Mesenchymal stem cell (in vitro differentiated cells and primary cell): ENCODE measurements at regions not wholly inside any gene's neighbourhood (a gene's known extent, or its start where the extent isn't known, plus 50 kb on each side); places are given as distances from the start of the nearest gene placed in this dataset.

Experiments
- DNase-seq: peaks from one replicate; pipeline ENCODE4 v3.0.0-alpha.2; 2013
- H2AFZ ChIP-seq: one replicate; pipeline ENCODE4 v1.6.1; 2013; ENCODE audit warnings: low read depth, mild to moderate bottlenecking, control low read depth, inconsistent platforms, low read length, moderate library complexity
- H2AK5ac ChIP-seq: 2 replicates; pipeline ENCODE4 v1.6.1; 2013; ENCODE audit warnings: low read length, moderate library complexity, mild to moderate bottlenecking, inconsistent platforms; ENCODE audit not compliant: severe bottlenecking
- H2BK120ac ChIP-seq: one replicate; pipeline ENCODE4 v1.6.1; 2013; ENCODE audit warnings: low read depth, mild to moderate bottlenecking, inconsistent platforms, low read length, moderate library complexity
- H2BK12ac ChIP-seq, 2 experiments: one replicate each; pipeline ENCODE4 v1.6.1; 2013; ENCODE audit warnings: inconsistent platforms in 2 of 2, low read length in 2 of 2, mild to moderate bottlenecking in 2 of 2, moderate library complexity in 2 of 2, control low read depth in 1 of 2
- H2BK15ac ChIP-seq: one replicate; pipeline ENCODE4 v1.6.1; 2013; ENCODE audit warnings: mild to moderate bottlenecking, low read depth, inconsistent platforms; ENCODE audit not compliant: poor library complexity, severe bottlenecking
- H2BK5ac ChIP-seq: 2 replicates; pipeline ENCODE4 v1.6.1; 2013; ENCODE audit warnings: low read depth, mild to moderate bottlenecking, low read length, control low read depth, inconsistent platforms; ENCODE audit not compliant: poor library complexity, severe bottlenecking
- H3K14ac ChIP-seq, 2 experiments: one replicate each; pipeline ENCODE4 v1.6.1; 2013; ENCODE audit warnings: inconsistent platforms in 2 of 2, low read length in 2 of 2, control low read depth in 1 of 2, mild to moderate bottlenecking in 1 of 2, moderate library complexity in 1 of 2
- H3K18ac ChIP-seq, 2 experiments: one replicate each; pipeline ENCODE4 v1.6.1; 2013; ENCODE audit warnings: inconsistent platforms in 2 of 2, low read length in 2 of 2, control low read depth in 1 of 2, low read depth in 1 of 2, mild to moderate bottlenecking in 1 of 2
- H3K23ac ChIP-seq, 2 experiments: one replicate each; pipeline ENCODE4 v1.6.1; 2013; ENCODE audit warnings: inconsistent platforms in 2 of 2, low read length in 2 of 2, mild to moderate bottlenecking in 2 of 2, moderate library complexity in 2 of 2, control low read depth in 1 of 2
- H3K27ac ChIP-seq: 2 replicates; pipeline ENCODE4 v1.5.1; 2013; ENCODE audit warnings: mild to moderate bottlenecking, moderate library complexity, low read length, control low read depth, inconsistent platforms; ENCODE audit not compliant: poor library complexity, severe bottlenecking
- H3K27me3 ChIP-seq, 2 experiments: 2 replicates each; pipeline versions ENCODE4 v1.6.1 to v1.7.0; 2013; ENCODE audit warnings: low read length in 2 of 2, mild to moderate bottlenecking in 2 of 2, moderate library complexity in 2 of 2, control low read depth in 1 of 2, inconsistent platforms in 1 of 2; ENCODE audit not compliant: control insufficient read depth in 1 of 2, insufficient read depth in 1 of 2
- H3K36me3 ChIP-seq, 2 experiments: 2 replicates each; pipeline versions ENCODE4 v1.6.1 to v1.7.0; 2013; ENCODE audit warnings: low read length in 2 of 2, control low read depth in 1 of 2, inconsistent platforms in 1 of 2, low read depth in 1 of 2, mild to moderate bottlenecking in 1 of 2; ENCODE audit not compliant: insufficient read depth in 2 of 2, control insufficient read depth in 1 of 2
- H3K4ac ChIP-seq, 2 experiments: one replicate each; pipeline ENCODE4 v1.6.1; 2013; ENCODE audit warnings: inconsistent platforms in 2 of 2, low read length in 2 of 2, mild to moderate bottlenecking in 2 of 2, moderate library complexity in 2 of 2, control low read depth in 1 of 2, low read depth in 1 of 2
- H3K4me1 ChIP-seq: 2 replicates; pipeline ENCODE4 v1.6.1; 2013; ENCODE audit warnings: low read depth, low read length, control low read depth; ENCODE audit not compliant: control insufficient read depth, insufficient read depth
- H3K4me2 ChIP-seq: 2 replicates; pipeline ENCODE4 v1.6.1; 2013; ENCODE audit warnings: low read length, mild to moderate bottlenecking, inconsistent platforms; ENCODE audit not compliant: poor library complexity, severe bottlenecking
- H3K4me3 ChIP-seq, 2 experiments: 2 replicates each; pipeline versions ENCODE4 v1.5.1 to v1.7.0; 2013; ENCODE audit warnings: low read length in 2 of 2, mild to moderate bottlenecking in 2 of 2, control low read depth in 1 of 2, low read depth in 1 of 2; ENCODE audit not compliant: insufficient read depth in 1 of 2
- H3K79me1 ChIP-seq: replicated peaks from 2 replicates; pipeline ENCODE4 v1.6.1; 2013; ENCODE audit warnings: mild to moderate bottlenecking, control low read depth, low read length, inconsistent platforms; ENCODE audit not compliant: poor library complexity, severe bottlenecking
- H3K9ac ChIP-seq: 2 replicates; pipeline ENCODE4 v1.7.0; 2013; ENCODE audit warnings: mild to moderate bottlenecking, low read length, moderate library complexity
- H3K9me3 ChIP-seq: 2 replicates; pipeline ENCODE4 v1.7.0; 2013; ENCODE audit warnings: mild to moderate bottlenecking, low read length; ENCODE audit not compliant: control insufficient read depth
- H4K8ac ChIP-seq: one replicate; pipeline ENCODE4 v1.6.1; 2013; ENCODE audit warnings: inconsistent platforms, mild to moderate bottlenecking, low read length, moderate library complexity
- H4K91ac ChIP-seq: one replicate; pipeline ENCODE4 v1.6.1; 2013; ENCODE audit warnings: mild to moderate bottlenecking, low read length, inconsistent platforms
- WGBS: methylation state at CpG from one replicate; pipeline ENCODE4 v1.1.7; 2013; ENCODE audit warnings: mixed read lengths; 5-methylcytosine and 5-hydroxymethylcytosine counted together

DNA sequence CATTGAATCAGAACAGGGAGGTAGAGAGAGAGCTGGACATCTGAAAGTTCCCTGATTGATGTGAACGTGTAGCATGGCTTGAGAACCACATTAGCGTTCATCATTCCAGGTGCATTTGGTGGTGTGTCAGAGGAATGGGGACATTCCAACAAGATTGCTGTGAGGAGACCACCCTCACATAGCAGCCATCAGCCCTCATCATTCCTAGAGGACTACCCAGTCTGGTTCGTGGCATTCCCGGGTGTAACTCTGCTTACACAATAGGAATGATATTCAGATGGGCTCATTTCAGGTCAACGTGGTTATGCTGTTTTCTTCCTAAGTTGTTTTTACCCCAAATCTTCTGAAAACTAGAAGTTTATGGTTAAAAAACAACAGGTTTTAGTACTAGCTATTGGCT is 62.2 kb upstream of the KLHL31 start:
- H3K36me3 ChIP-seq, result no peaks in the 10 kb centered on the region
- H4K8ac ChIP-seq, result no peak overlapping the region
- H3K4ac ChIP-seq, result no peak overlapping the region
- H2AK5ac ChIP-seq, result no peak overlapping the region
- H3K79me1 ChIP-seq, result no peaks in the 10 kb centered on the region
- no peak overlapping the region for H2AFZ ChIP-seq
- no peak overlapping the region for H3K27ac ChIP-seq
- no peak overlapping the region for H3K4me3 ChIP-seq
- H3K4me2 ChIP-seq, result no peak overlapping the region
- H3K18ac ChIP-seq, result peak overlapping the region in 1 of 2 experiments; percentile 43
- no peak overlapping the region for H3K23ac ChIP-seq
- WGBS, result 35% methylated on average over 4 of the region's 5 CpGs
- no peak overlapping the region for H3K9ac ChIP-seq
- no peak for DNase-seq
- H2BK12ac ChIP-seq, result no peak overlapping the region
- no peaks in the 10 kb centered on the region for H3K9me3 ChIP-seq
- H3K14ac ChIP-seq, result no peak overlapping the region
- H3K27me3 ChIP-seq, result peaks cover 0 to 7% of the 10 kb centered on the region in 2 experiments
- H4K91ac ChIP-seq, result no peak overlapping the region
- peaks cover 3% of the 10 kb centered on the region for H3K4me1 ChIP-seq
- no peak overlapping the region for H2BK5ac ChIP-seq
- H2BK15ac ChIP-seq, result no peak overlapping the region
- no peak overlapping the region for H2BK120ac ChIP-seq

DNA sequence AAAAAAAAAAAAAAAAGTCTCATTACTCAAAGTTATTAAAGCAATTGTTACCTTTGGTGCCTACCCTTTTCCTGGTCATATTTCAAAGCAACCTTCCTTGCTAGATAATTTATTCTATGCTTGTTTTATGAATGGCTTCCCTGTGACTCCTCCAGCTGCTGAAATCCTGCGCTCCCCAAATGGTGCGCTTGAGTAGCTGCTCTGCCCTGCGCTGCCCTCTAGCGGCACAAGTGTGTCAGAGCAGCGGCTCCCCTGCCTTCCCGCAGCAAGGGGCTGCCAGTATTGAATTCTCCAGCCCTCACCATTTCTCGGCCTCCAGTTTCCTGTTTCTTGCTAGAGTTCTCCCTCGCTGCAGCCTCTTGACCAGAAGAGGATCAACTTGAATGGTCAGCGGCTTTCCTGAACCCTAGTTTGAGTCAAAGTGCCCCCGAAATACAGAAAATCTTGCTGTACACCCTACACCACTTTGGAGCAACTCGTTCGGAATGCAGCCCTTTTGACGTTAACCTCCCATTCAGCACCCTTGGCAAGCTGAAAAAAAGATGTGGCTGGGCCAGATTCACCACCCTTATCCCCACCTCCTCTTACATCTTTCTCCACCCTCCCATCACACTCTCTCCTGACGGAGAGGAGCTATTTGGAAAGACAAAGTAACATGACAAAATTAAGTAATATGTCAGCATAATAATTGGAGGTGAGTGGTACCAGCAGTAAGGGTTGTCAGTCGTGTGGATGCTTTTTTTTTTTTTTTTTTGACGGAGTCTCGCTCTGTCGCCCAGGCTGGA is 60.4 kb upstream of the KLHL31 start:
- H2BK15ac ChIP-seq, result no peak overlapping the region
- no peak overlapping the region for H3K23ac ChIP-seq
- no peak overlapping the region for H4K91ac ChIP-seq

DNA sequence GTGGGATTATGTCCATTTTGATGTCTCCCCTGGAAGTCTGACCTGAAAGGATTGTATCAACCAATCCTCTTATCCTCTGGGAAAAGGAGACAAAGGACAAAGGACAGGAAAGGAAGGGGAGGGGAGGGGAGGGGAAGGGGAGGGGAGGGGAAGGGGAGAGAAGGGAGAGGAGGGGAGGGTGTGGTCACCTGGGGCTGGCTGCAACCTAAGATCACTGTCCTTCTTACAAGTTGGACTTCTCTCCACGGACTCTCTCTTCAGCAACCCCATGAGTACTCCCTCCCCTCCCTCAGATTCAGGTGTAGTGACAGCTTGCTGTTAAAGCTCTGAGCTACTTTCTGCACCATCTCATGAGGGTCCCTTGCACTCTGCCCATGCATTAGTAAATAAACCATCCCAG is 58.9 kb upstream of the KLHL31 start:
- no peak overlapping the region for H3K9ac ChIP-seq
- no peak overlapping the region for H2BK120ac ChIP-seq
- H3K4ac ChIP-seq, result no peak overlapping the region
- no peak overlapping the region for H2BK5ac ChIP-seq
- no peak overlapping the region for H3K4me3 ChIP-seq
- H3K27me3 ChIP-seq, result peaks cover 0 to 7% of the 10 kb centered on the region in 2 experiments
- no peaks in the 10 kb centered on the region for H3K9me3 ChIP-seq
- no peak overlapping the region for H3K27ac ChIP-seq
- H3K36me3 ChIP-seq, result no peaks in the 10 kb centered on the region
- no peaks in the 10 kb centered on the region for H3K79me1 ChIP-seq
- no peak for DNase-seq
- no peak overlapping the region for H3K4me2 ChIP-seq
- no peak overlapping the region for H3K14ac ChIP-seq
- no peak overlapping the region for H2AFZ ChIP-seq
- H3K4me1 ChIP-seq, result peaks cover 3% of the 10 kb centered on the region
- H2BK12ac ChIP-seq, result no peak overlapping the region
- 50% methylated on average over 1 of the region's 1 CpG for WGBS
- H2AK5ac ChIP-seq, result no peak overlapping the region
- no peak overlapping the region for H3K18ac ChIP-seq
- no peak overlapping the region for H4K91ac ChIP-seq
- no peak overlapping the region for H4K8ac ChIP-seq
- H2BK15ac ChIP-seq, result no peak overlapping the region
- H3K23ac ChIP-seq, result peak overlapping the region in 1 of 2 experiments; percentile 20

More for the DNA sequence above, 60.4 kb upstream of the KLHL31 start:
- Histone ChIP-seq H2BK120ac (no peak overlapping the region), H2BK5ac (no peak overlapping the region), H3K36me3 (no peaks in the 10 kb centered on the region), H3K27ac (no peak overlapping the region), H2AFZ (no peak overlapping the region), H3K27me3 (peaks cover 0 to 7% of the 10 kb centered on the region in 2 experiments), H3K4me3 (no peak overlapping the region), H2AK5ac (no peak overlapping the region), H3K9me3 (no peaks in the 10 kb centered on the region), H3K14ac (no peak overlapping the region), H4K8ac (peak overlapping the region; percentile 57), H3K79me1 (no peaks in the 10 kb centered on the region), H3K4ac (no peak overlapping the region), H3K18ac (no peak overlapping the region), H3K4me2 (peak overlapping the region; percentile 14), H2BK12ac (no peak overlapping the region), H3K9ac (no peak overlapping the region), H3K4me1 (peaks cover 3% of the 10 kb centered on the region)
- DNase-seq, result peak; percentile 66
- 38% methylated on average over 15 of the region's 18 CpGs for WGBS

DNA sequence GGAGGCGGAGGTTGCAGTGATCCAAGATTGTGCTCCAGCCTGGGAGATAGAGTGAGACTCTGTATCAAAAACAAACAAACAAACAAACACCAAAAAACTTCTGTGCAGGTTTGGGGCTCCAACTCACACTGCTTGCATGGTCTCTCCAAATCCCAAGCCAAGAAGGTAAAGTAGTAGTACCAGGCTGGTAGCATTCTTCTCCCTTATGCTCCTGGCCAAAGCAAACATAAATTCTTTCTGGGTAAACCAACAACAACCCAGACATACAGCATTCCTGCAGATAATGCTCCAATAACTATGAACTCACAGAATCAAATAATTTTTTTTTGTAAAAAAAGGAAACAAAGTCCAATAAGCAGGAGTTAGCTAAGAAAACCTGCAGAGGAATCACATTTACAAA is 57.8 kb upstream of the KLHL31 start:
- no peak overlapping the region for H2AFZ ChIP-seq
- H3K4ac ChIP-seq, result no peak overlapping the region
- H3K9ac ChIP-seq, result no peak overlapping the region
- H2BK120ac ChIP-seq, result no peak overlapping the region
- H3K23ac ChIP-seq, result no peak overlapping the region
- H3K4me3 ChIP-seq, result no peak overlapping the region
- no peak overlapping the region for H3K18ac ChIP-seq
- H3K4me1 ChIP-seq, result peaks cover 3% of the 10 kb centered on the region
- H3K36me3 ChIP-seq, result no peaks in the 10 kb centered on the region
- no peaks in the 10 kb centered on the region for H3K9me3 ChIP-seq
- no peak overlapping the region for H2BK15ac ChIP-seq
- H2BK12ac ChIP-seq, result no peak overlapping the region
- H2BK5ac ChIP-seq, result no peak overlapping the region
- no peak for DNase-seq
- H4K91ac ChIP-seq, result no peak overlapping the region
- H3K27ac ChIP-seq, result no peak overlapping the region
- no peak overlapping the region for H2AK5ac ChIP-seq
- WGBS, result 100% methylated on average over 1 of the region's 1 CpG
- H3K27me3 ChIP-seq, result peaks cover 0 to 7% of the 10 kb centered on the region in 2 experiments
- H3K4me2 ChIP-seq, result no peak overlapping the region
- H3K14ac ChIP-seq, result no peak overlapping the region
- H3K79me1 ChIP-seq, result no peaks in the 10 kb centered on the region
- no peak overlapping the region for H4K8ac ChIP-seq
